ENCODE measurements at regions not wholly inside any gene's neighbourhood (a gene's known extent, or its start where the extent isn't known, plus 50 kb on each side); places are given as distances from the start of the nearest gene placed in this dataset.

- no peak for DNase-seq (ENCODE audit: low read depth)
- TF ChIP-seq CTCF (IDR thresholded peaks at IDR 0.05; ENCODE audit: control insufficient read depth, extremely low read depth, insufficient read depth), result no peak
- H3K4me3 ChIP-seq (ENCODE audit: low read depth, low read length), result no peak overlapping the region
Observed at GRCh38 chr1:228964178-228965089, 229.2 kb downstream of the RHOU start.

DNA sequence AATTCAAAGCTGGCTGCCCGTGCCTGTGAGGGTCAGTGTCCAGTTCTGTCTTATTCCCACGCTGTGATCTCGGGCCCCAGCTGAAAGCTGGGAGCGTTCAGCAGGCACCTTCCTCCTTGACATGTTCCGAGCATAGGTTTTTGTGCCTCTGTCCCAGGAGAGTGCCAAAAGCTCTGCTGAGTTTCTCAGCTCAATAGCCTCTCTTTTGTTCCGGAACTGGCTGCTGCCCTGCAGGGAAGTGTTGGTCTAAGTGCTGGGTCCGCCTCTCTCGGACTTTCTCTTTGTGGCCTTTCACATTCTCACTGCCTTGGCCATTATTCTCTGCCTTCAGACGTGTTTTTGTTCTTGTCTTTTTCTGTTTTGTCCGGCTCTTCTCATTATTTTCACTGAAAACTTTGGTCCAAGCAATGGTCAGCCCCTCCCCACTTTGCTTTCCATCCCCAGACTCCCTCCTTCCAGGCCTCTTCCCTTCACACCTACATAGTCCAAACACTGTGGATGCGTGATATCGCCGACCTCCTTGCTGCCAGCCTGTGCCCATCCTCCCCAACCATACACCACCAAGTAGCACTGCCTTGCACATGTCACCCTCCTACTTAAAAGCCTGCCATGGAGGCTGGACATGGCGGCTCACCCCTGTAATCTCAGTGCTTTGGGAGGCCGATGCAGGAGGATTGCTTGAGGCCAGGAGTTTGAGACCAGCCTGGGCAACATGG, 233.8 kb downstream of the RHOU start:
- no peak for TF ChIP-seq CTCF (IDR thresholded peaks at IDR 0.05; ENCODE audit: control insufficient read depth, extremely low read depth, insufficient read depth)
- DNase-seq (ENCODE audit: low read depth), result no peak
- H3K4me3 ChIP-seq (ENCODE audit: low read depth, low read length), result no peak overlapping the region

DNA sequence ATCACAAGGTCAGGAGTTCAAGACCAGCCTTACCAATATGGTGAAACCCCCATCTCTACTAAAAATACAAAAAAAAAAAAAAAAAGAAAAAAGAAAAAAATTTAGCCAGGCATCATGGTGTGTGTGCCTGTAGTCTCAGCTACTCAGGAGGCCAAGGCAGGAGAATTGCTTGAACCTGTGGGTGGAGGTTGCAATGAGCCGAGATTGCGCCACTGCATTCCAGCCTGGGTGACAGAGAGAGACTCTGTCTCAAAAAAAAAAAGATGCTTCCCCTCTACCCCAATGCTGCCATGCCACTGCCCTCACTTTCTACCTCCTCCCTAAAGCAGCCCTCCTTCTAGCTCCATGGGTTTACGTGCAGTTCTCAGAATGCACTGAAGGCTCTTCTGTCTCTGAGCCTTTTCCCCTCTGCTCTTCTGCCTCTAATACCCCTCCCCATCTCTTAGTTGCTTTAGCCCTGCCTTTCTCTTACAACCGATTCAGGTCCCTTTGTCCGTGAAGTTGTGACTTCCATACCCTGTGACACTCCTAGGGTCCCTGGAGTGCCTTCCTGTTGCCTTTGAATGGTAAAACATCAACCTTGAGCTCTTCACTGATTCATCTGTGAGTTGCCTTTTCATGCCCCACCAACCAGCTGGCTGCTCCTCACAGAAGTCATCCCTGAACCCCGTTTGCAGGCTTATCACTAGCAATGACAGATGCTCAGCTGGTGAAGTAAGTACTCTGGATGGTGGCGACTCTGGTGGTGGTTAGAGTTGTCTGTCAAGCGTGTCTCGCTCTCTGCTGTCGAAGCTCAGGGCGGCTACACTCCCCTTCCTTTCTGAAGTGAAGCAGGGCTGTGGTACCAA, 234.9 kb downstream of the RHOU start:
- no peak for TF ChIP-seq CTCF (IDR thresholded peaks at IDR 0.05; ENCODE audit: control insufficient read depth, extremely low read depth, insufficient read depth)
- no peak for DNase-seq (ENCODE audit: low read depth)
- H3K4me3 ChIP-seq (ENCODE audit: low read depth, low read length), result no peak overlapping the region

DNA sequence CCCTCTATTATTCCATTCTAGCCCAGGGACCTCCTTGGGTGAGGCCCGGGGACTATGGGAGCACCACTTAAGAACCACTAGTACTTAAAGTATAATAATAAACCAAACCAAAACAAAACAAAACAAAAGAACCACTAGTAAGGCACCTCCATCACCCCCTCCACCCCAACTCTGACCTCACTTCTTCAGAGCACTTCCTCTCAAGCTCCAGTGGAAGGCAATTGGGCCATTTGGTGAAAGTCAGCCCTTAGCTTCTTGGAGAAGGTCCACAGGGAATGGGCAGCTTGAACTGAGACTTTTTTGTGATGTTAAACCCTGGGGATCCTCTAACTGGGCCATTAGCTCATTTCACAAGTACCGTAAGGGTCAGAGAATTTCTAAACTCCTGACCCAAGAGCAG, 237.3 kb downstream of the RHOU start:
- TF ChIP-seq CTCF (IDR thresholded peaks at IDR 0.05; ENCODE audit: control insufficient read depth, extremely low read depth, insufficient read depth), result no peak
- DNase-seq (ENCODE audit: low read depth), result no peak
- no peak overlapping the region for H3K4me3 ChIP-seq (ENCODE audit: low read depth, low read length)

DNA sequence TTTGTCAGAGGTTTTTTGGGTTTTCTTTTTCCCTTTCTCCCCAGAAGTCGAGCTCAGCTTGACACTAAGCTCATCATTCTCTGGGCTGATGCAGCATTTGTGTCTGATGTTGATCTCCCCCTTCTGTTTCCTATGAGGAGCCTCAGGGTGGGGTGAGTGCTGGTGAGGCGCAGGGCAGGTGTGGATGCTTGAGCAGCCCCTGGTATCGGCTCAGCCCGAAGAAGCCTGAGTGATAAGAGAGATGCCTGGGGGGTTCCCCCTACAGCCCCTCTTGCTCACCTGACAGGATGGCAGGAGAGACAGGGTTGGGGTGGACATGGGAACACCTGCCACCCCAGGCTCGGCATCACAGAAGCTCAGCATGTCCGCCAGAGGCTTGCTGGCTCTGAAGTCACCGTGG, 239.0 kb downstream of the RHOU start:
- TF ChIP-seq CTCF (IDR thresholded peaks at IDR 0.05; ENCODE audit: control insufficient read depth, extremely low read depth, insufficient read depth), result no peak
- no peak for DNase-seq (ENCODE audit: low read depth)
- no peak overlapping the region for H3K4me3 ChIP-seq (ENCODE audit: low read depth, low read length)

- no peak for DNase-seq (ENCODE audit: low read depth)
- H3K4me3 ChIP-seq (ENCODE audit: low read depth, low read length), result no peak overlapping the region
- TF ChIP-seq CTCF (IDR thresholded peaks at IDR 0.05; ENCODE audit: control insufficient read depth, extremely low read depth, insufficient read depth), result no peak
Observed at GRCh38 chr1:228975238-228975907, 240.1 kb downstream of the RHOU start.
